HEK293T (cell line): ENCODE measurements at regions not wholly inside any gene's neighbourhood (a gene's known extent, or its start where the extent isn't known, plus 50 kb on each side); places are given as distances from the start of the nearest gene placed in this dataset.

Experiments used
- CTCF ChIA-PET: fragments of 350-600 bp; formaldehyde crosslinking; extraction: SDS; loops from one replicate; lab custom pipeline; 2021; ENCODE audit warnings: antibody characterized with exemption, inconsistent platforms; lab: Yijun Ruan, JAX
- POLR2A ChIA-PET: fragments of 350-600 bp; formaldehyde crosslinking; extraction: SDS; loops from one replicate; lab custom pipeline; 2020; ENCODE audit warnings: antibody characterized with exemption, inconsistent platforms; lab: Yijun Ruan, JAX
- DNase-seq: peaks from one replicate; pipeline ENCODE4 v3.0.0; 2012; ENCODE audit warnings: mixed read lengths; ENCODE audit errors: extremely low spot score
- ARNT ChIP-seq: fragments of 450-650 bp; IDR thresholded peaks from 2 replicates; pipeline ENCODE4 v1.6.1; 2017; ENCODE audit warnings: mild to moderate bottlenecking
- BHLHE40 ChIP-seq: fragments of 450-650 bp; IDR thresholded peaks from 2 replicates; pipeline ENCODE4 v1.6.1; 2016; ENCODE audit warnings: mild to moderate bottlenecking, moderate library complexity, borderline replicate concordance
- CTBP1 ChIP-seq: fragments of 450-650 bp; IDR thresholded peaks from 2 replicates; pipeline ENCODE4 v1.6.1; 2016; ENCODE audit warnings: borderline replicate concordance
- ELF4 ChIP-seq: fragments of 450-650 bp; IDR thresholded peaks from 2 replicates; pipeline ENCODE4 v1.6.1; 2017; ENCODE audit warnings: antibody characterized with exemption
- FOXA1 ChIP-seq: fragments of 450-650 bp; IDR thresholded peaks from 2 replicates; pipeline ENCODE4 v1.6.1; 2016; ENCODE audit warnings: mild to moderate bottlenecking
- FOXK2 ChIP-seq: fragments of 450-650 bp; IDR thresholded peaks from 2 replicates; pipeline ENCODE4 v1.6.1; 2016; ENCODE audit warnings: mild to moderate bottlenecking
- FOXM1 ChIP-seq: fragments of 450-650 bp; IDR thresholded peaks from 2 replicates; pipeline ENCODE4 v1.6.1; 2017; ENCODE audit warnings: mild to moderate bottlenecking, borderline replicate concordance
- HDGF ChIP-seq: fragments of 450-650 bp; IDR thresholded peaks from 2 replicates; pipeline ENCODE4 v1.6.1; 2017; ENCODE audit warnings: antibody characterized with exemption, borderline replicate concordance
- L3MBTL2 ChIP-seq: fragments of 450-650 bp; conservative IDR thresholded peaks from 2 replicates; pipeline ENCODE4 v1.6.1; 2016; ENCODE audit warnings: mild to moderate bottlenecking
- LEF1 ChIP-seq: fragments of 450-650 bp; IDR thresholded peaks from 2 replicates; pipeline ENCODE4 v1.6.1; 2017; ENCODE audit warnings: mild to moderate bottlenecking, borderline replicate concordance
- NFRKB ChIP-seq: fragments of 450-650 bp; IDR thresholded peaks from 2 replicates; pipeline ENCODE4 v1.6.1; 2016; ENCODE audit warnings: mild to moderate bottlenecking, moderate library complexity
- PKNOX1 ChIP-seq: fragments of 450-650 bp; IDR thresholded peaks from 2 replicates; pipeline ENCODE4 v1.6.1; 2016
- SP1 ChIP-seq: fragments of 450-650 bp; IDR thresholded peaks from 2 replicates; pipeline ENCODE4 v1.6.1; 2017
- SUZ12 ChIP-seq: fragments of 450-650 bp; IDR thresholded peaks from 2 replicates; pipeline ENCODE4 v1.6.1; 2016; ENCODE audit warnings: mild to moderate bottlenecking
- TARDBP ChIP-seq: fragments of 450-650 bp; IDR thresholded peaks from 2 replicates; pipeline ENCODE4 v1.6.1; 2016
- ZNF384 ChIP-seq: fragments of 450-650 bp; IDR thresholded peaks from 2 replicates; pipeline ENCODE4 v1.6.1; 2016

DNA sequence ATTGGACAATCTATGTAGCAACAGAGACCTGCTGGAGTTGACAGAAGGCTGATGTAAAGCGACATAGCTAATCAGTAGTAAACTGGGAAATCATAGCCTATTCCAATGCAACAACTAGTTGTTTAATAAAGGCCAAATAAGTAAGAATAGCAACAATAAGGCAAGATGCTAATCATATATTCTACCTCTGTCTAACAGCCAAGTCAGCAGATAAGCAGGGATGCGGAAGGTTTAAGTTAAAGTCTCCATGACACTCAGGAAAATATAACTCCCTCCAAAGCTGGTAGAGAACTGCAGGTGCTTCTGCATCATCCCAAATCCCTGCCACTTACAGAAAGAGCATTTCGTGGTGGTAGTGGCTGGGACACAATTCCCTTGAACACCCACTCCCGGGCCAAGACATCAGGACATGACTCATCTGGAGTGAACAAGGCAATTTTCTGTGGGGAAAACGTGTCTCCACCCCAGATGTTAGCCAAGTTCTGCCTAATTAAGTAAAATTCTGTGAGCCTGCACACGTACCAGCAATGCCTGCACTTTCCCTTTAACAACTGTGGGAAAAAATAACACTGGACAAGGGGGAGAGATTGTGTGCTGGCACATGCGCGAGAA, 413.6 kb upstream of the ID2 start:
- TF ChIP-seq L3MBTL2 = no peak
- TF ChIP-seq ZNF384 = no peak
- no peak for TF ChIP-seq TARDBP
- no peak for TF ChIP-seq LEF1
- TF ChIP-seq FOXM1 = no peak
- TF ChIP-seq BHLHE40 = no peak
- no peak for TF ChIP-seq HDGF
- no peak for TF ChIP-seq PKNOX1
- no peak for TF ChIP-seq ELF4
- TF ChIP-seq SP1 = no peak
- TF ChIP-seq SUZ12 = no peak
- no peak for TF ChIP-seq FOXA1
- TF ChIP-seq FOXK2 = no peak
- DNase-seq = no peak
- CTCF ChIA-PET = no interaction called here
- POLR2A ChIA-PET = no interaction called here

DNA sequence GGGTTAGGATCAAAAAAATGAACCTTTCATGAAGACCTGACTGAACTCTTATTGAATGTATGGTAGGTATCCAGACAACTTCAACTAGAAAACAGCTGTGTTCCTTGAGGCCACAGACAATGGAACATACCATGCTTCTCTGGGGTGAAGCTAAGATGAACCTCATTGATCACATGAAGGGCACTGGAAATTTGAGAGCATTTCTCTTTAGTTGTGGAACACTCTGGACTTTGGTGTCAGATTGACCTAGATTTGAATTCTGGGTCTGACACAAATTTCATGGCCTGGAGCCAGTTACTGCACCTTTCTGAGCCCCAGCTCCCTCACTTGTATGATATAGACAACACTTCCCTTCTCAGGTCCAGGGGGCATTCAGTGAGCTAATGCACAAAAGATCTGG, 411.2 kb upstream of the ID2 start:
- no peak for TF ChIP-seq TARDBP
- TF ChIP-seq LEF1 = no peak
- TF ChIP-seq ZNF384 = no peak
- no peak for TF ChIP-seq SP1
- no peak for TF ChIP-seq BHLHE40
- no peak for TF ChIP-seq HDGF
- no peak for TF ChIP-seq NFRKB
- no peak for TF ChIP-seq FOXM1
- no peak for TF ChIP-seq SUZ12
- TF ChIP-seq L3MBTL2 = no peak
- no peak for TF ChIP-seq FOXK2
- no peak for TF ChIP-seq PKNOX1
- TF ChIP-seq ELF4 = no peak
- no peak for TF ChIP-seq FOXA1
- ChIA-PET CTCF (no interaction called here), POLR2A (no interaction called here)
- no peak for DNase-seq

DNA sequence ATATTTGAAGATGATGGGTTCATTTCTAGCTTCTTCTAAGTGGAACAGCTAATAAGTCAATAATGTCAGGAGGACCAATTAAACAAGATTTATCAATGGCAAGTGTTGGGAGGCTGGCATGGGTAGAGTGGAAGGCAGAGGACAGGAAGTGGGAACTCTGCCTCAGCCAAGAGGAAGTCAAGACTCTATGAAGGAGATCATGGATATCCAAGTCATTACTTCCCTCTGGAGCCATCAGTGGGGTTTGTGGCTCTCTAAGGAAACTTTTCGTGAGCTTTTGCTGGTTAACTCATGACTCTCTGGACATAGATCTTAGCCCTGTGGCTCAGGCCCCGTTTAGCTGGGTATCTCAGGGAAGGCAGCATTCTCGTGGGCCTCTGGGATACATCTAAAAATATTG, 410.4 kb upstream of the ID2 start:
- ChIA-PET POLR2A (no interaction called here), CTCF (no interaction called here)
- TF ChIP-seq SUZ12 (no peak), L3MBTL2 (no peak), FOXK2 (no peak), ARNT (no peak), TARDBP (no peak), HDGF (no peak)
- DNase-seq = no peak

DNA sequence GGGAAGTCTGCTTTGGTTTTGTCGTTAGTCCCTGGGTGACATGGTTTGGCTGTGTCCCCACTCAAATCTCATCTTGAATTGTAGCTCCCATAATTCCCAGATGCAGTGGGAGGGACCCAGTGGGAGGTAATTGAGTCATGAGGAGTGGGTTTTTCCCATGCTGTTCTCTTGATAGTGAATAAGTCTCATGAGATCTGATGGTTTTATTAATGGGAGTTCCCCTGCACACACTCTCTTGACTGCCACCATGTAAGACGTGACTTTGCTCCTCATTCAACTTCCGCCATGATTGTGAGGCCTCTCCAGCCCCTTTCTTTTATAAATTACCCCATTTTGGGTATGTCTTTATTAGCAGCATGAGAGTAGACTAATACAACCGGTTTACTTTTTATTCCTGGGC, 405.8 kb upstream of the ID2 start:
- ChIA-PET POLR2A (no interaction called here), CTCF (no interaction called here)
- TF ChIP-seq LEF1 (no peak), BHLHE40 (no peak), PKNOX1 (no peak), ELF4 (no peak), FOXM1 (no peak), ZNF384 (no peak), SP1 (no peak)
- no peak for DNase-seq

GRCh38 chr2:8277921-8278571, 403.8 kb upstream of the ID2 start:
- TF ChIP-seq SUZ12 (no peak), ZNF384 (no peak), ARNT (no peak), BHLHE40 (no peak), HDGF (no peak), NFRKB (no peak), ELF4 (no peak), SP1 (no peak), FOXA1 (no peak), TARDBP (no peak), FOXK2 (no peak), CTBP1 (no peak), L3MBTL2 (no peak), FOXM1 (no peak), PKNOX1 (no peak)
- ChIA-PET POLR2A (no interaction called here), CTCF (no interaction called here)
- DNase-seq = no peak
